Skeletal muscle cell (primary cell): ENCODE measurements at regions not wholly inside any gene's neighbourhood (a gene's known extent, or its start where the extent isn't known, plus 50 kb on each side); places are given as distances from the start of the nearest gene placed in this dataset.

ENCODE experiments used
- DNase-seq: peaks from one replicate; pipeline ENCODE4 v3.0.0-alpha.2; 2010; ENCODE audit warnings: low read depth
- H3K4me3 ChIP-seq: 2 replicates; pipeline ENCODE4 v1.5.1; 2011; ENCODE audit warnings: low read depth, mild to moderate bottlenecking, control low read depth, low read length, moderate library complexity

GRCh38 chr2:120451334-120451733 is 105.4 kb downstream of the INHBB start:
- no peak for DNase-seq

GRCh38 chr2:120452131-120452530 is 106.2 kb downstream of the INHBB start:
- H3K4me3 ChIP-seq: no peak overlapping the region
- no peak for DNase-seq

More at GRCh38 chr2:120451334-120451733, 105.4 kb downstream of the INHBB start:
- H3K4me3 ChIP-seq: no peak overlapping the region

- DNase-seq: no peak
- H3K4me3 ChIP-seq: no peak overlapping the region
Observed at GRCh38 chr2:120452945-120453634, 107.2 kb downstream of the INHBB start.

GRCh38 chr2:120453635-120453998 is 107.7 kb downstream of the INHBB start:
- no peak overlapping the region for H3K4me3 ChIP-seq
- no peak for DNase-seq

GRCh38 chr2:120454654-120455385 is 108.9 kb downstream of the INHBB start:
- DNase-seq: no peak
- no peak overlapping the region for H3K4me3 ChIP-seq

- no peak for DNase-seq
- no peak overlapping the region for H3K4me3 ChIP-seq
Observed at GRCh38 chr2:120455390-120455789, 109.5 kb downstream of the INHBB start.

- no peak overlapping the region for H3K4me3 ChIP-seq
- DNase-seq: no peak
Observed at GRCh38 chr2:120456867-120457266, 110.9 kb downstream of the INHBB start.

GRCh38 chr2:120460511-120460910 is 114.6 kb downstream of the INHBB start:
- no peak overlapping the region for H3K4me3 ChIP-seq
- no peak for DNase-seq

DNA sequence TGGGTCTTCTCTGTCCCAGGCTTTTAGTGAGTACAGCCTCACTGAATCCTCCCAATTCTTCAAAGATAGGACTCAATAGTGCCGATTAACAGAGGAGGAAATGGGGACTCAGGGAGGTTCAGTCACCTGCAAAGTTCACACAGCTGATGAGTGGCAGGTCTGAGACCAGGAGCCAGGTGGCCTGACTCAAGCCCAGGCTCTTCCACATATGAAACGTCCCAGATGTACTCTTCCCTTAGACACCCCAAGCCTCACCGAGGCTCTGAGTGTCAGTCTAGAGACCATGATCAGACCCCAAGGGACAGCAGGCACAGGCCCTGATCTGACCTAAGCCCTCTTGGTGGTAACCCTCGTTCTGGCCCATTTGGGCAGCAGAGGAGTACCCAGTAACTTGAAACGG is 115.2 kb downstream of the INHBB start:
- DNase-seq: no peak
- H3K4me3 ChIP-seq: no peak overlapping the region

DNA sequence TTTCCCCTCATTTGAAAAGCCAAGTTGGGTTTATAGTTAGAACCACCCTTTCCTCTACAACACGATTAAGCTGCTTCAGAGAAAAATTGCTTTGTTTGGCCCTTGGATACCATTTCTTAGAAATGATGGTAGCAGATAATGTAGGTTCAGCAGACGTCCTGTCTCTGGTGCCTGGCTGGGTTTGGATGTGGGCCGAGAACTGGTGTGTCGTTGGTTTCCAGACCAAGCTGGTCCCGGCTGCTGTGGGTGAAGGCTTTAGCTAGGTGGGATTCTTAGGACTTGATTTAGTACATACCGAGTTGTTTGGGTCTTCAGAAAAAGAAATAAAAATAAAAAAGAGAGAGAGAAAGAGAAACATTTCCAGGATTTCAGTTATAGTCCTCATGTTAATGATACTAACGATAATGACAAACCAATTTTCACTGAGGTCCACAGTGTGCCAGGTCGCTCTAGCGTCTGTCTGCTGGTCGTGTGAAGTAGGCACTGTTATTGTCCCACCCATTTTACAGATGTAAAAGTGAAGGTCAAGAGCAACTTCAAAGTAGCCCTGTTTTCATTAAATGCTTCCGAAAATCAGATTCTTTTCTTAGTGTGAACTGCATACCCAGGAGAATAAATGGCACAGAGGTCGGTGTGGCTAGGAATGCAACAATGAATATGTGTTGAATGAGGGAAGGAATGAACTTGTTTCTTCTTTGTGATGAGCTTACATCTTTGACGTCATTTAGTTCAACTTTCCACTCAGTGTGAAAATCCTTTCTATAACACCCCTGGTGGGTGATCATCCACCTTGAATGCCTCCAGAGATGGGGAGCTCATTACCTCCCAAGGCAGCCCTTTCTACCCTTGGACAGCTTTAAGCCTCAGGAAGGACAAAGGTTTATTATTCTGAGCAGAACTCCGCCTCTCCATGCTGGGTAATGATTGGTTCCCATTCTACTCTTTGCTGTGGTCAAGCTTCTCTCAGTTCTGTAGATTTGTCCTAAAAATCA is 115.9 kb downstream of the INHBB start:
- DNase-seq: no peak
- no peak overlapping the region for H3K4me3 ChIP-seq

DNA sequence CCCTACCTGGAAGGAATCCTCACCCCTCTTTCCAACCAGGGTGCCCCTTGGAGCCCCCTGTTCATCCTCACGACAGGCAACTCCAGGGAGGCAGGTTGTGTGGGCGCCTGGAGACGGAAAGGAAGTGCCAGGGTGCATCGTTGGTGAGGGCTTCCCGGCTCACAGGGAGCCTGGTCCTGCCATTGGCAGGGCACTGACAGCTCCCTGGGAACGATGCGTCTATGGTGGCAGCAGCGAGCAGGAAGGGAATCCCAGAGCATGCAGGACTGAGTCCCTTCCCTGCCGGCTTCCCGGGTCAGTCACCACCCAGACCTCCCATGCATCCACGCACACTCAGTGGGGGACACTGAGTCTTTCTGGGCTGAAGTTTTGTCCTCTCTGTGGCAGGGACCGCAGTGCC is 117.6 kb downstream of the INHBB start:
- DNase-seq: no peak
- H3K4me3 ChIP-seq: no peak overlapping the region

DNA sequence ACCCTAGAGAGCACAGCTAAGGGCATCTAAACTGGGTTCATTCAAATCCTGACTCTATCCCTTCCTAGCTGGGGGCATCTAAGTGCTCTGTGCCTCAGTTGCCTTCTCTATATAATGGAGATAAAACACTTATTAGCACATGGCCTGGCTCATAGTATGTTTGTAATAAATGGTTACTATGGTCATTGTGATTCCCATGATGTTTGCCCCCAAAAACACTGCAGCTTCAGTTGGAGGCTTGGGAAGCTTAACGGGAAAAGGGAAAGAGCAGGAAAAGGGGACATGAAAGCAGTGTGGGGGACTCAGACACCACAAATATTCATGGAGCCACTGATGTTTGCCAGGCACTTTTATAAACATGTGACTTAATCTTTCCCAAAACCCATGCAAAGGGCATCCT is 118.1 kb downstream of the INHBB start:
- H3K4me3 ChIP-seq: no peak overlapping the region
- no peak for DNase-seq

DNA sequence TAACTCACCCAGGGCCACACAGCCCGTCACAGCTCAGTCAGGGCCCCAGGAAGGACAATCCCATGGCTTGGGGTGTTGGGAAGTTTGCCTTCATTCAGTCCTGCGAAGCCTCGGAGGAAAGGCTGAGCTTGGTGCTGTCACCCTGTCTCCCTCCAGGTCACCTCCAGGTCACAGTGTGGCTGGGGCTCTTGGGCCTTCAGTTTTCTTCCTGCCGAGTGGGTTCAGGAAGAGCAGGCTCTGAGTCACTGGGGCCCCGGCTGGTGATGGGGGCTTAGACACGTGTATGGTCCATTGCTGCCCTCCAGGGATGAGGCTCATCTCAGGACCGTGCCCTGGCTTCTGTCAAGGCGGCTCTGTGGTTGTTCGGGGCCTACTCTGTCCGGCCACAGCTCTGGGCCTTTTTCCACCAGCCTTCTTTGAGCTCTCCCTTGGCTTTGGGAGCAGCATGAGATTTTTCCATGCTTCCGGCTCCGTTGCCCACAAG is 118.6 kb downstream of the INHBB start:
- no peak for DNase-seq
- no peak overlapping the region for H3K4me3 ChIP-seq

DNA sequence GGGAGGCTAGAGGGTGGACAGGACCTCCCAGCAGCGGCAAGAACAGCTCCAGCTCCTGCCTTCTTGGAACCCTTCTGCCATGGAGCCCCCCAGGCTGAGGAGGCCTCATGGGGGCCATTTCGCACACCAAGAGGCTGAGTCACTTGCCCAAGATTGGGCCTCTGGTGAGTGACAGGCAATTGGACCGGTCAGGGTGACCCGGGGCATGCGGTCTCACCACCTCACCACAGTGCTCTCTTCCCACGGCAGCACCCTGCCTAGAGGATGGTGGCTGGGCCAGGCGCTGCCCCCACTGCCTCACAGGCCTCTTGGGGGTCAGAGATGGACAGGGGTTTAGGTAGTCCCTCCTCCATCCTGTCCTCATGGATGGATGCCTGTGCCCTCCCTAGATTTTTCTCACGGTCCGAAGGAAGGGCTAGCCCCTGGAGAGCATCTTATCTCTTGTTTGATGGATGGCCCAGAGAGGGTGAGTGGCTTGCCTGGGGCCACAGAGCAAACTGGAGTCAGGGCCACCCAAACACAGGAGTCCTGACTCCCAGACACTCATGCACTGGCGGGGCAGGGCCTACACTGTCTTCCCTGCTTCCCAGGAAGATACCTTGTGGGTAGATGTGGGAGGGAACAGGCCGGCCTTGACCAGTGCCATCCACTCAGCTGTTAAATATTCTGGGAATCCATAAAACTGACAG is 119.2 kb downstream of the INHBB start:
- no peak for DNase-seq
- no peak overlapping the region for H3K4me3 ChIP-seq

DNA sequence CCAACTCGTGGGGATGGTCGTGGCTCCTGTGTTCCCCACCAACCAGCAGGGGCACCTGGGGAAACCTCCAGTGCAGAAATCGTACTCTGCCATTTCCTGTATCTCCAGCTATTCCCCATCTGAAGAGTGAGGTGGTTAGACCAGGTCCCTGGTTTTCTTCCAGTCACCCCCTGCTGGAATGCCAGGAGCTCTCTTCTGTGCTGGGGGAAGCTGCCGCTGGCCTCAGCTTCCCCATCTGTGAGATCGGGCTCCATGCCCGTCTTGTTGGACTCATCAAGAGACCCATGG is 119.7 kb downstream of the INHBB start:
- DNase-seq: no peak
- H3K4me3 ChIP-seq: no peak overlapping the region

DNA sequence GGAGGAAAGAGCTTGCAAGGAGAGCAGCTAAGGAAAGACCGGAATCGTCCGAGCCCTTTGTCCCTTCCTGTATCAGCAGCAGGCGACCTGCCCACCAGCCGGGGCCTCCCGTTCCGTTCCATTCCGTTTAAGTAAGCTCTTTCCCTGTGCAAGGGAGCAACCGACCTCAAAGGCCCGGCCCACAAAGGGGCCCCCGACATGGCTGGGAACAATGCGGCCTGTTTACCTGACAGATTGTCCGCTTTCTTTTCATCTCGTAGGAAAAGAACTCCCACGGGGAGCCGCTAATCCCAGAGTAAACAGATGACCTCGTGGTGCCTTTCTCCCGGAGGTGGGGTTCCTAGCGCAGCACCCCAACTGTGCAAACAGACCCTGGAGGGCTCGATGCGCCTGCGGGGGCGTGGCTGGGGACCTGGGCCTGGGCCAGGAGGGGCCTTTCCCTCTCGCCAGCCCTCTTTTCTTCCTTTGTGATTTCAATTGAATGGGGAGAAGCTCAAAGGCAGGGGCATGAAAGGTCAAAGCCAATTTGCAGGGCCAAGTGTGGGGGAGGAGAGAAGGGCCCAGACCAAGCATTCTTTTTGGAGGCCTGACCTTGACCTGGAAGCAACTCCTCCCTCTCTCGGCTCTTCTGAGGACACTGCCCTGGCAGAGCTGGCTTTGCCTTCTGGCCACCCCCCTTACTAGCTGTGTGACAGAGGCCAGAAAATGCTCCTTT is 120.2 kb downstream of the INHBB start:
- no peak for DNase-seq
- H3K4me3 ChIP-seq: no peak overlapping the region

GRCh38 chr2:120466704-120467054 is 120.7 kb downstream of the INHBB start:
- H3K4me3 ChIP-seq: no peak overlapping the region
- no peak for DNase-seq

- DNase-seq: no peak
- H3K4me3 ChIP-seq: no peak overlapping the region
Observed at GRCh38 chr2:120468136-120468535, 122.2 kb downstream of the INHBB start.

- DNase-seq: no peak
Observed at GRCh38 chr2:120469426-120469825, 123.5 kb downstream of the INHBB start.

More at GRCh38 chr2:120469426-120469825, 123.5 kb downstream of the INHBB start:
- no peak overlapping the region for H3K4me3 ChIP-seq
